ENCODE measurements at regions not wholly inside any gene's neighbourhood (a gene's known extent, or its start where the extent isn't known, plus 50 kb on each side); places are given as distances from the start of the nearest gene placed in this dataset.

- no peak for ATAC-seq
- H3K36me3 Mint-ChIP-seq (ENCODE audit: low read depth), result no peaks in the 10 kb centered on the region
- no peak overlapping the region for H3K27ac Mint-ChIP-seq
- CTCF ChIA-PET, result interaction anchor here (2.0 kb wide), 1 partner anchor 17 kb away, joined by 10 read pairs; no protein-coding TSS in a partner anchor
- H3K4me3 Mint-ChIP-seq, result no peak overlapping the region
- peaks cover 8% of the 10 kb centered on the region for H3K4me1 Mint-ChIP-seq (ENCODE audit: low read depth)
- POLR2A ChIA-PET, result no interaction called here
- no peaks in the 10 kb centered on the region for H3K9me3 Mint-ChIP-seq
- no peak for DNase-seq
- TF ChIP-seq, protein P1, sequence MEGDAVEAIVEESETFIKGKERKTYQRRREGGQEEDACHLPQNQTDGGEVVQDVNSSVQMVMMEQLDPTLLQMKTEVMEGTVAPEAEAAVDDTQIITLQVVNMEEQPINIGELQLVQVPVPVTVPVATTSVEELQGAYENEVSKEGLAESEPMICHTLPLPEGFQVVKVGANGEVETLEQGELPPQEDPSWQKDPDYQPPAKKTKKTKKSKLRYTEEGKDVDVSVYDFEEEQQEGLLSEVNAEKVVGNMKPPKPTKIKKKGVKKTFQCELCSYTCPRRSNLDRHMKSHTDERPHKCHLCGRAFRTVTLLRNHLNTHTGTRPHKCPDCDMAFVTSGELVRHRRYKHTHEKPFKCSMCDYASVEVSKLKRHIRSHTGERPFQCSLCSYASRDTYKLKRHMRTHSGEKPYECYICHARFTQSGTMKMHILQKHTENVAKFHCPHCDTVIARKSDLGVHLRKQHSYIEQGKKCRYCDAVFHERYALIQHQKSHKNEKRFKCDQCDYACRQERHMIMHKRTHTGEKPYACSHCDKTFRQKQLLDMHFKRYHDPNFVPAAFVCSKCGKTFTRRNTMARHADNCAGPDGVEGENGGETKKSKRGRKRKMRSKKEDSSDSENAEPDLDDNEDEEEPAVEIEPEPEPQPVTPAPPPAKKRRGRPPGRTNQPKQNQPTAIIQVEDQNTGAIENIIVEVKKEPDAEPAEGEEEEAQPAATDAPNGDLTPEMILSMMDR (IDR thresholded peaks at IDR 0.05), result no peak
- peaks cover 9% of the 10 kb centered on the region for H3K27me3 Mint-ChIP-seq
- intact Hi-C loops (cut with micrococcal nuclease), result no loop called here
Observed at GRCh38 chr22:22043296-22044078, 60.9 kb upstream of the TOP3B start.

DNA sequence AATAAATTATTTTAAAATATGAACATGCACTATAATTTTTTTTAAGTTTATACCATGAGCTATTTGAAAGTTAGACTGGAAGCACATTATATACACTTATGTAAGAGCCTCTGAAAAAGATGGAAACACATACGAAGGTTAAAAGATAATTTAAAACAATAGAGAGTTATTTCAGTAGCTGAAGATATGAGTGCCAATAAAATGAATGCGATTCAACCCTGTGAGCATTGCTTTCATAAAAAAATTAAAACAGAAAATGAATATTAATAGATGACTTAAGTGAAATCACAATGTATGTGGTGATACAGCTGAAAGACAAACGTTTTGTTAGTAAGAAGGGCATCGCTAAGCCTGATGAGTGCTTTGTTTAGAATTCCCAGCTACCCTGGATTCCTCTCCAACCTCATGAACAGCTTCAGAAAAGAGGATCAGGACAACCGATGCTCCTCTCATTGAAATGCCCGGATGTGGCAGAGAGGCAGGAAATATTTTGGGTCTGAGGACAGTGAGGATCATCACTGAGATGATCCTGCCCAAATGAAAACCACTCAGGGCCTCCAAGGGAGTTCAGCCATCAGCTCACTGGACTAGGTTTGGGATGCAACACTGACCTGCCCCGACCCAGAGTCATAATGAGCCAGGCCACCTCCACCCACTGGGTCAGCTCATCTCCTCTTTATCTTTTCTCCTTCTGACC is 60.2 kb upstream of the TOP3B start:
- Mint-ChIP-seq H3K4me1 (ENCODE audit: low read depth) (peaks cover 8% of the 10 kb centered on the region), H3K27me3 (peaks cover 6% of the 10 kb centered on the region), H3K36me3 (ENCODE audit: low read depth) (no peaks in the 10 kb centered on the region), H3K4me3 (no peak overlapping the region), H3K27ac (no peak overlapping the region), H3K9me3 (no peaks in the 10 kb centered on the region)
- ChIA-PET POLR2A (interaction anchor here (1.0 kb wide), 1 partner anchor 9 kb away, joined by 3 read pairs; no protein-coding TSS in a partner anchor), CTCF (interaction anchor here (2.0 kb wide), 1 partner anchor 18 kb away, joined by 10 read pairs; no protein-coding TSS in a partner anchor)
- DNase-seq (no peak), ATAC-seq (no peak)
- TF ChIP-seq, protein P1 (IDR thresholded peaks at IDR 0.05), result no peak
- intact Hi-C loops (cut with micrococcal nuclease), result no loop called here

DNA sequence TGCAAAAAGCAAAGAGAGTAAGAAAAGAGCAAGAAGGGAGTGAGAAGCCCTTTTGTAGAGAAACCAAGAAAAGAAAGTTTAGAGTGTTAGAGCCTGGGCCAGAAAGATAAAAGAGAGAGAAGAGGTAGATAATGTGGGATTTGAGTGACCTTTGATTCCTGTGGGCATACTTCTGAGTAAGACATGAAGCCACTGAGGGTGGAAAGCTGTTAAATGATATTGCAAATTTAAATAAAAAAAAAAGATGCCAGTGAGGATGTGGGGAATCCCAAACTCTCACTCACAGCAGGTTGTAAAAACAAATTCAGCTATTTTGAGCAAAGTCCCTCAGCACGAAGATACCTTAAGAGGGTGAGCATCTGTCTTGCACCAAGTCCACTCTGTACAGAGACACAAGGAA is 59.4 kb upstream of the TOP3B start:
- Mint-ChIP-seq H3K4me1 (ENCODE audit: low read depth) (peaks cover 8% of the 10 kb centered on the region), H3K36me3 (ENCODE audit: low read depth) (no peaks in the 10 kb centered on the region), H3K27ac (no peak overlapping the region), H3K27me3 (peaks cover 4% of the 10 kb centered on the region), H3K9me3 (no peaks in the 10 kb centered on the region), H3K4me3 (no peak overlapping the region)
- TF ChIP-seq, protein P1 (IDR thresholded peaks at IDR 0.05), result no peak
- ATAC-seq, result peak; percentile 13
- ChIA-PET CTCF (interaction anchor here (2.0 kb wide), 1 partner anchor 19 kb away, joined by 10 read pairs; no protein-coding TSS in a partner anchor), POLR2A (interaction anchor here (0.8 to 1.0 kb wide), 2 partner anchors 10 to 58 kb away, joined by 3 read pairs; no protein-coding TSS in a partner anchor)
- no peak for DNase-seq
- intact Hi-C loops (cut with micrococcal nuclease), result no loop called here

DNA sequence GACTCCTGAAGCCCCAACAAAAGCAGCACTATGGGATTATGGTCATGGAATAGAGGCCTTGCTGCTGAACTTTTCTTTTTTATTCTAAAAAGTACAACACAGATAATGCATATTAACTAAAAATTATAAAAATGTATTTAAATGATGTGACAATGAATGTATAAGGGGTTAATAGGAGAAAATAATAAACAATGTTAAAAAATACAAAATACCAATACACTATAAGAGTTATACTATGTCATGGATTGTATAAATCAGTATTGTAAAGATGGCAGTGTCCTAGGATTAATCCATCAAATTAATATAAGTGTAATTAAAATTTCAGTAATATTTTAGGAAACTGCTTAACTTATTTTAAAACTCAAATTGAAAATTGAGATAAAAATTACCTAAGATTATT is 58.3 kb upstream of the TOP3B start:
- ChIA-PET POLR2A (no interaction called here), CTCF (no interaction called here)
- peaks cover 8% of the 10 kb centered on the region for H3K4me1 Mint-ChIP-seq (ENCODE audit: low read depth)
- ATAC-seq (no peak), DNase-seq (no peak)
- intact Hi-C loops (cut with micrococcal nuclease), result no loop called here
- no peak overlapping the region for H3K4me3 Mint-ChIP-seq
- no peak overlapping the region for H3K27ac Mint-ChIP-seq
- H3K9me3 Mint-ChIP-seq, result no peaks in the 10 kb centered on the region
- TF ChIP-seq, protein P1 (IDR thresholded peaks at IDR 0.05), result no peak
- H3K36me3 Mint-ChIP-seq (ENCODE audit: low read depth), result no peaks in the 10 kb centered on the region
- H3K27me3 Mint-ChIP-seq, result peaks cover 4% of the 10 kb centered on the region

GRCh38 chr22:22040472-22040871 is 57.9 kb upstream of the TOP3B start:
- no peak for ATAC-seq
- CTCF ChIA-PET, result no interaction called here

More at GRCh38 chr22:22040472-22040871, 57.9 kb upstream of the TOP3B start:
- Mint-ChIP-seq H3K4me3 (no peak overlapping the region), H3K36me3 (ENCODE audit: low read depth) (no peaks in the 10 kb centered on the region), H3K4me1 (ENCODE audit: low read depth) (peaks cover 8% of the 10 kb centered on the region), H3K27me3 (peaks cover 4% of the 10 kb centered on the region), H3K27ac (no peak overlapping the region), H3K9me3 (no peaks in the 10 kb centered on the region)
- DNase-seq, result no peak
- POLR2A ChIA-PET, result no interaction called here
- TF ChIP-seq, protein P1 (IDR thresholded peaks at IDR 0.05), result no peak
- intact Hi-C loops (cut with micrococcal nuclease), result no loop called here

All from activated CD8-positive, alpha-beta T cell treated with anti-CD3 and anti-CD28 coated beads for 36 hours (primary cell).